Mesothelial cell of epicardium (in vitro differentiated cells): ENCODE measurements at regions not wholly inside any gene's neighbourhood (a gene's known extent, or its start where the extent isn't known, plus 50 kb on each side); places are given as distances from the start of the nearest gene placed in this dataset.

Source experiments
- DNase-seq, 2 experiments: peaks; one replicate each; pipeline ENCODE4 v3.0.0; 2021; ENCODE audit warnings: low spot score in 2 of 2; ENCODE audit not compliant: unreplicated experiment in 2 of 2
- H3K27ac Mint-ChIP-seq: 2 replicates; pipeline ENCODE4 v1.8.0; 2021; ENCODE audit warnings: mixed read lengths
- H3K27me3 Mint-ChIP-seq: 2 replicates; pipeline ENCODE4 v1.8.0; 2021; ENCODE audit warnings: low read depth, mixed read lengths
- H3K36me3 Mint-ChIP-seq: 2 replicates; pipeline ENCODE4 v1.8.0; 2021; ENCODE audit warnings: mixed read lengths
- H3K4me1 Mint-ChIP-seq: 2 replicates; pipeline ENCODE4 v1.8.0; 2021; ENCODE audit warnings: mixed read lengths
- H3K4me3 Mint-ChIP-seq: 2 replicates; pipeline ENCODE4 v1.8.0; 2021; ENCODE audit warnings: mild to moderate bottlenecking, moderate library complexity, mixed read lengths
- H3K9me3 Mint-ChIP-seq: 2 replicates; pipeline ENCODE4 v1.8.0; 2021; ENCODE audit warnings: mixed read lengths
- TF ChIP-seq, protein P1 (sequence below): fragments of 200-600 bp; sonication (generic); IDR thresholded peaks from one replicate; pipeline ENCODE4 v1.5.0; 2021; ENCODE audit warnings: antibody characterized with exemption; ENCODE audit not compliant: unreplicated experiment

DNA sequence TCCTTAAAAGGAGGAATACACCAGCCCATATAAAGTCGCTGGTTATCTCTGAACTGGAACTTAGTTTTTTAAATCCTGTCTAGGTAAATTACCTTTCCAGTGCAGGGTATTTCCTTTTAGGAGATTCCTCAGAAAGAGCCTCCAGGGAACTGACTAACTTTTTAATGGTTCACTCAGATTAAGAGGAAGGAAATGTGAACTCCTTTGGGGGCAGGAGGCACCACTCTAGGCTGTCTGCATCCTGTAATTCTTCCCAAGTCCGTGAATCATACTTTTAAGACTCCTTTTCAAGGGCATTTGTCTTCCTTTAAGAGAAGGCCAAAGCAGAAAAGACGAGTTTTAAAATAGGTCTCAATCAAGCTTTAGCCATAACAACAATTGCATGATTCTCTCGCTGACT lies 871.2 kb upstream of the NR2F2 start:
- Mint-ChIP-seq H3K27ac (no peak overlapping the region), H3K9me3 (no peaks in the 10 kb centered on the region), H3K27me3 (no peaks in the 10 kb centered on the region), H3K36me3 (no peaks in the 10 kb centered on the region), H3K4me1 (peaks cover 45% of the 10 kb centered on the region), H3K4me3 (no peak overlapping the region)
- DNase-seq: no peak
- TF ChIP-seq, protein P1, sequence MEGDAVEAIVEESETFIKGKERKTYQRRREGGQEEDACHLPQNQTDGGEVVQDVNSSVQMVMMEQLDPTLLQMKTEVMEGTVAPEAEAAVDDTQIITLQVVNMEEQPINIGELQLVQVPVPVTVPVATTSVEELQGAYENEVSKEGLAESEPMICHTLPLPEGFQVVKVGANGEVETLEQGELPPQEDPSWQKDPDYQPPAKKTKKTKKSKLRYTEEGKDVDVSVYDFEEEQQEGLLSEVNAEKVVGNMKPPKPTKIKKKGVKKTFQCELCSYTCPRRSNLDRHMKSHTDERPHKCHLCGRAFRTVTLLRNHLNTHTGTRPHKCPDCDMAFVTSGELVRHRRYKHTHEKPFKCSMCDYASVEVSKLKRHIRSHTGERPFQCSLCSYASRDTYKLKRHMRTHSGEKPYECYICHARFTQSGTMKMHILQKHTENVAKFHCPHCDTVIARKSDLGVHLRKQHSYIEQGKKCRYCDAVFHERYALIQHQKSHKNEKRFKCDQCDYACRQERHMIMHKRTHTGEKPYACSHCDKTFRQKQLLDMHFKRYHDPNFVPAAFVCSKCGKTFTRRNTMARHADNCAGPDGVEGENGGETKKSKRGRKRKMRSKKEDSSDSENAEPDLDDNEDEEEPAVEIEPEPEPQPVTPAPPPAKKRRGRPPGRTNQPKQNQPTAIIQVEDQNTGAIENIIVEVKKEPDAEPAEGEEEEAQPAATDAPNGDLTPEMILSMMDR: no peak

DNA sequence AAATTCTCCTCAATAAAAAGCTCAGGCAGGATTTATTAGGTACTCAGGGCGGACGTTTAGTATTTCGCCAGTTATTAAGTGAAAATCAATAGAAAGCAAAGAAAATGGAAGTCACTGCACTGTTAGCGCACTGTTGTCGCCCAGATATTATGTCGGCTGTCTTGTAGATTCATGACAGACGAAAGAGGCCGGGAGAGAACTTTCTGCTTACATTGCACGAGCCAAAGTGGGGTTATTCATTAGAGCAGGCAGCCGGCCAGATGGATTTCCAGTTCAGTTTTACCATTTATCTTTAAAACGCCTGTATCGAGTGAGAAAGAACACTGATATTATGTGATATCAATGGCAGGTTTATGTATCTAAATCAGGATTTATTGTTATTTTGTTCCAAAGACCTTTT lies 866.0 kb upstream of the NR2F2 start:
- H3K27ac Mint-ChIP-seq: no peak overlapping the region
- peak overlapping the region; percentile 2 for H3K4me3 Mint-ChIP-seq
- peaks cover 4% of the 10 kb centered on the region for H3K9me3 Mint-ChIP-seq
- H3K27me3 Mint-ChIP-seq: no peaks in the 10 kb centered on the region
- H3K36me3 Mint-ChIP-seq: no peaks in the 10 kb centered on the region
- TF ChIP-seq, protein P1: no peak
- peaks cover 22% of the 10 kb centered on the region for H3K4me1 Mint-ChIP-seq
- DNase-seq: no peak

- TF ChIP-seq, protein P1: no peak
- H3K4me1 Mint-ChIP-seq: peaks cover 35% of the 10 kb centered on the region
- H3K27ac Mint-ChIP-seq: no peak overlapping the region
- no peak overlapping the region for H3K4me3 Mint-ChIP-seq
- no peak for DNase-seq
- H3K36me3 Mint-ChIP-seq: no peaks in the 10 kb centered on the region
- peaks cover 4% of the 10 kb centered on the region for H3K9me3 Mint-ChIP-seq
- H3K27me3 Mint-ChIP-seq: no peaks in the 10 kb centered on the region
Measured at GRCh38 chr15:95468820-95469219, 861.7 kb upstream of the NR2F2 start.

- peaks cover 4% of the 10 kb centered on the region for H3K9me3 Mint-ChIP-seq
- TF ChIP-seq, protein P1: no peak
- H3K27ac Mint-ChIP-seq: peak overlapping the region; percentile 74
- H3K36me3 Mint-ChIP-seq: no peaks in the 10 kb centered on the region
- no peak for DNase-seq
- no peaks in the 10 kb centered on the region for H3K27me3 Mint-ChIP-seq
- no peak overlapping the region for H3K4me3 Mint-ChIP-seq
- peaks cover 31% of the 10 kb centered on the region for H3K4me1 Mint-ChIP-seq
Measured at GRCh38 chr15:95469496-95470000, 861.0 kb upstream of the NR2F2 start.

GRCh38 chr15:95470529-95470928 lies 860.0 kb upstream of the NR2F2 start:
- TF ChIP-seq, protein P1: no peak
- H3K9me3 Mint-ChIP-seq: no peaks in the 10 kb centered on the region
- H3K27ac Mint-ChIP-seq: peak overlapping the region; percentile 58
- H3K4me1 Mint-ChIP-seq: peaks cover 31% of the 10 kb centered on the region
- no peaks in the 10 kb centered on the region for H3K27me3 Mint-ChIP-seq
- no peaks in the 10 kb centered on the region for H3K36me3 Mint-ChIP-seq
- H3K4me3 Mint-ChIP-seq: no peak overlapping the region
- DNase-seq: no peak
